Brain microvascular endothelial cell (primary cell): ENCODE measurements at regions not wholly inside any gene's neighbourhood (a gene's known extent, or its start where the extent isn't known, plus 50 kb on each side); places are given as distances from the start of the nearest gene placed in this dataset.

ENCODE experiments used
- DNase-seq: peaks from one replicate; pipeline ENCODE4 v3.0.0-alpha.2; 2020
- H3K27ac ChIP-seq: fragments of 250-450 bp; sonication (Bioruptor Pico); 2 replicates; pipeline ENCODE4 v1.5.1; 2020; ENCODE audit warnings: mild to moderate bottlenecking, moderate library complexity
- H3K27me3 ChIP-seq: fragments of 250-450 bp; sonication (Bioruptor Pico); replicated peaks from 2 replicates; pipeline ENCODE4 v1.5.1; 2020; ENCODE audit warnings: mild to moderate bottlenecking
- H3K36me3 ChIP-seq: fragments of 250-450 bp; sonication (Bioruptor Pico); replicated peaks from 2 replicates; pipeline ENCODE4 v1.5.1; 2020; ENCODE audit warnings: mild to moderate bottlenecking
- H3K4me3 ChIP-seq: 2 replicates; pipeline ENCODE4 v1.5.1; 2011; ENCODE audit warnings: low read depth, mild to moderate bottlenecking, control low read depth, low read length, moderate library complexity
- in situ Hi-C: cut with HindIII; loops from 2 replicates; pipeline ENCODE4 v1.10.0; 2017; ENCODE audit warnings: low sequenced_read_pairs, low pct_ligation_motif_present
- TF ChIP-seq, protein P1 (sequence below): IDR thresholded peaks from 2 replicates; pipeline ENCODE4 v1.5.1; 2011; ENCODE audit warnings: low read depth, mild to moderate bottlenecking, moderate library complexity, low read length, control low read depth, inconsistent platforms; ENCODE audit errors: missing control alignments

DNA sequence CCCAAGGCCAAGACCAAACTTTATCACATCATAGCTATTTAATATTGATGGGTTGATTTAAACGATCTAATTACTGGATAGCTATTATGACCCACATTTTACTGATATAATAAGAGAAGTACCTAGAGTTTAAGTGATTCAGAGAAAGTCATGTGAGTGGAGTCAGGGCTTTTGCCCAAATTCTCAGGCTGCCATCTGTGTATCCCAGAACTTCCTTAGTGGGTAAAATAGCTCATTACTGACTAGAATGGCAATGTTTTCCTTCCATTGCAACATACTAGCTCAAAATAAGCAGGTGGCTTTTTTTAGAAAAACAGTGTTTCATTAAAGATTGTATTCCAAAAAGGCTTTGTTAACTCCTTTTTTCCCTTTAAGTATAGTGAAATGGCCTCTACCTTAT lies 113.9 kb upstream of the MAF start:
- Histone ChIP-seq H3K4me3 (no peak overlapping the region), H3K27me3 (no peaks in the 10 kb centered on the region), H3K36me3 (no peaks in the 10 kb centered on the region), H3K27ac (no peak overlapping the region)
- TF ChIP-seq, protein P1, sequence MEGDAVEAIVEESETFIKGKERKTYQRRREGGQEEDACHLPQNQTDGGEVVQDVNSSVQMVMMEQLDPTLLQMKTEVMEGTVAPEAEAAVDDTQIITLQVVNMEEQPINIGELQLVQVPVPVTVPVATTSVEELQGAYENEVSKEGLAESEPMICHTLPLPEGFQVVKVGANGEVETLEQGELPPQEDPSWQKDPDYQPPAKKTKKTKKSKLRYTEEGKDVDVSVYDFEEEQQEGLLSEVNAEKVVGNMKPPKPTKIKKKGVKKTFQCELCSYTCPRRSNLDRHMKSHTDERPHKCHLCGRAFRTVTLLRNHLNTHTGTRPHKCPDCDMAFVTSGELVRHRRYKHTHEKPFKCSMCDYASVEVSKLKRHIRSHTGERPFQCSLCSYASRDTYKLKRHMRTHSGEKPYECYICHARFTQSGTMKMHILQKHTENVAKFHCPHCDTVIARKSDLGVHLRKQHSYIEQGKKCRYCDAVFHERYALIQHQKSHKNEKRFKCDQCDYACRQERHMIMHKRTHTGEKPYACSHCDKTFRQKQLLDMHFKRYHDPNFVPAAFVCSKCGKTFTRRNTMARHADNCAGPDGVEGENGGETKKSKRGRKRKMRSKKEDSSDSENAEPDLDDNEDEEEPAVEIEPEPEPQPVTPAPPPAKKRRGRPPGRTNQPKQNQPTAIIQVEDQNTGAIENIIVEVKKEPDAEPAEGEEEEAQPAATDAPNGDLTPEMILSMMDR = no peak
- in situ Hi-C loops = no loop called here
- no peak for DNase-seq

DNA sequence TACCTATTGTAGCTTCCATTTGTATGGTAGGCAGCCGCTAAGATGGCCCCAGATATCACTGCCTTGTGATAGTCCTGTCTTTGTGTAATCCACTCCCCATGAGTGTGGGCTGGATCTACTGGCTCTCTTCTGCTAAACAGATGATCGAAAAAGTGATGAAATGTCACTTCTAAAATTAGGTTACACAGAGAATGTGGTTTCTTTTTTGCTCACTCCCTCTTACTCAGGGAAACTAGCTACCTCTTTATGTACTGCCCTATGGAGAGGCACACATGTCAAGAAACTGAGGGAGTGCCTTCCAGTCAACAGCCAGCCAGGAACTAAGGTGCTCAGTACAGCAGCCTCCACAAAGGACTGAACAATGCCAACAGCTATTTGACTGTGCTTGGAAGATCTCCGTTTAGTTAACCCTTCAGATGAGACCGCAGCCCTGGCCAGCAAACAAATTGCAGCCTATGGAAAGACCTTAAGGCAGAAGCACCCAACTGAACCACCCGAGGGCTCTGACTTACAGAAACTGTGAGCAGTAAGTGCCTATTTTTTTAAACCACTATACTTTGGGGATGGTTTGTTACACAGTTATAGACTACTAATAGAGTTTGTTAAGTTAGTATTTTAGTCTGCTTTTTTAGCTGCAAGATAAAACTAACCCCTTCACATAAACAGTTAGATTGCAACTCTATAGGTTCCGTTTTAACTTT lies 113.2 kb upstream of the MAF start:
- TF ChIP-seq, protein P1 = no peak
- Histone ChIP-seq H3K4me3 (no peak overlapping the region), H3K27ac (no peak overlapping the region), H3K36me3 (no peaks in the 10 kb centered on the region), H3K27me3 (no peaks in the 10 kb centered on the region)
- no peak for DNase-seq
- in situ Hi-C loops = no loop called here

DNA sequence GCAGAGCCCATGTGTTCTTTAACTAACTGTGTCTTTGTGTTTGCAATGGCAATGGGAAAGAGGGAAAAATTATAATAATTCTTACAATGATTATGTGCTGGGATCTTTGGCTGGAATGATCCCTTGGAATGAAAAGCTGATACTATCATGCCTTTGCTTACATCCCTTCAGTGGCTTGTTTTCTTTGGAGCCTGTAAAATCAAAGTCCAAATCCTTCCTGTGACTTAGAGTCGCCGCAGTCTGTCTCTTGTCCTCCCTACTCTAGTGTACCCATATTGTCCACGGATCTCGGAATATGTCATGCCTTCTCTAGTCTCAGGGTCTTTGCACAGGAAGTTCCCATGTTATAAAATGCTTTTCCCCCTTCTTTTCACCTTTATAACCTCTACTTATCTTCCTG lies 111.7 kb upstream of the MAF start:
- Histone ChIP-seq H3K36me3 (no peaks in the 10 kb centered on the region), H3K4me3 (no peak overlapping the region), H3K27ac (no peak overlapping the region), H3K27me3 (no peaks in the 10 kb centered on the region)
- in situ Hi-C loops = no loop called here
- TF ChIP-seq, protein P1 = no peak
- no peak for DNase-seq

DNA sequence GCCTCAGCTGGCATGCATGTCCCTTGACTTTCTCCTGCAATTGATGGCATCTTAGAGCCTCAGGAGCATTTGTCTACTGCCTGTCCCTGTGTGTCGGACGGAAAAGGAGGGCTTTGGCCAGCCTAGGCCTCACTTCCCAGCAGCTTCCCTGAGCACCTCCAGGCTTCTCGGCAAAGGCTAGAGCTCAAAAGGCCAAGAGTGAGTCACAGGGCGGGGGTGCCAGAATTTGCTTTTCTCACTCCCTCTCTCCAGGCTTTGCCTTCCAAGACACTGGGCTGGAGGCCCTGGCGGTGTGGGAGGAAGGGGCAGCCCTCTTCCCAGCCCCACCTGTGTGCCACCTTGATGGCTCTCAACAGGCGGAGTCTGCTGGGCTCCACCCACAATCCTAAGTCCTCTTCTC lies 107.3 kb upstream of the MAF start:
- Histone ChIP-seq H3K27ac (no peak overlapping the region), H3K27me3 (no peaks in the 10 kb centered on the region), H3K4me3 (no peak overlapping the region), H3K36me3 (no peaks in the 10 kb centered on the region)
- in situ Hi-C loops = no loop called here
- TF ChIP-seq, protein P1 = no peak
- peak; percentile 17 for DNase-seq

DNA sequence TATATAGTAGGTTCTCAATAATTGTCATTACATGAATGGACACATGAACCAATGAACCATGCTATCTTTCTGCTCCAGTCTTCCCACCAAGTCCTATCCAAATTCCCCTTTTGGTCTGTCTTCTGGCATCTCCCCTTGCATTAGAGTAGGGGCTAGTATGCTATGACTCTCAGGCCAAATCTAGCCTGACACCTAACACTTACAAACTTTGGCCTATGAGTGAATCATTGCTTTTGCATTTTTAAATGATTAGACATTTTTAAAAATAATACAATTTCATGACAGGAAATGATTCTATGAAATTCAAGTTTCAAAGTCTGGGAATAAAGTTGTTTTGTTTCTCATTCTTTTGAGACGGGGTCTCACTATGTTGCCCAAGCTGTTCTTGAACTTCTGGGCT lies 102.5 kb upstream of the MAF start:
- in situ Hi-C loops = no loop called here
- Histone ChIP-seq H3K4me3 (no peak overlapping the region), H3K27ac (no peak overlapping the region)

DNA sequence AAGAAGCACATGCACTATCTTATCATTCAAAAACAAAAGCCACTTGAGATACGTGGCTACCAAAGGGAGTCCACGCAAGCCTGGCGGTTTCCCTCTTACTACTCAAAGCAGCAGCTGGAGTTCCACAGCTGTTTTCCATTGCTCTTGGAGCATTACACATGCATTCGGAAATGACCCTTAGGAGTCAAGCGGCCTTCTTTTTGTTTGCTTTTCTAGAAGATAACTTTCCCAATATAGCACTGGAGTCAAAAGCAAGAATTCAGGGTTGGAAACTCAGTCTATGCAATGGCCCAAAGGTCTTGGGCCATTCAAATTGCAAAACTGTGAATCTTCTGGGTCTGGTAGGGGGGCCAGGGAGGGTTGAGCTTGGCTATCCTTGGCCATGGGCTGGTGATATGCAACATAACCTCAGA lies 97.8 kb upstream of the MAF start:
- Histone ChIP-seq H3K36me3 (no peaks in the 10 kb centered on the region), H3K27me3 (no peaks in the 10 kb centered on the region), H3K4me3 (no peak overlapping the region), H3K27ac (no peak overlapping the region)
- in situ Hi-C loops = no loop called here
- peak; percentile 95 for DNase-seq
- TF ChIP-seq, protein P1 = no peak

More for the DNA sequence above, 102.5 kb upstream of the MAF start:
- DNase-seq = peak; percentile 14
- H3K36me3 ChIP-seq = no peaks in the 10 kb centered on the region
- TF ChIP-seq, protein P1 = no peak
- H3K27me3 ChIP-seq = no peaks in the 10 kb centered on the region
